CD4-positive, CD25-positive, alpha-beta regulatory T cell (primary cell): ENCODE measurements at regions not wholly inside any gene's neighbourhood (a gene's known extent, or its start where the extent isn't known, plus 50 kb on each side); places are given as distances from the start of the nearest gene placed in this dataset.

Experiments
- ATAC-seq, 2 donors: fragments of 150-1000 bp; cut with Tn5 transposase; one replicate each; pipeline ENCODE4 v1.10.0; 2021; ENCODE audit warnings: low read depth in 2 of 2, moderate number of reproducible peaks in 2 of 2, moderate library complexity in 1 of 2
- DNase-seq, 3 donors: peaks; one replicate each; pipeline versions ENCODE4 v3.0.0 to v3.0.0-alpha.2; 2012 to 2022; ENCODE audit warnings: mixed read lengths in 1 of 3
- H3K27ac ChIP-seq: one replicate; pipeline ENCODE4 v1.7.0; 2013; ENCODE audit warnings: mild to moderate bottlenecking, low read length; ENCODE audit not compliant: insufficient read depth, poor library complexity, severe bottlenecking
- H3K27me3 ChIP-seq: one replicate; pipeline ENCODE4 v1.7.0; 2013; ENCODE audit warnings: low read length; ENCODE audit not compliant: control insufficient read depth, insufficient read depth
- H3K36me3 ChIP-seq: one replicate; pipeline ENCODE4 v1.7.0; 2013; ENCODE audit warnings: mild to moderate bottlenecking, low read length, moderate library complexity; ENCODE audit not compliant: control insufficient read depth, insufficient read depth
- H3K4me1 ChIP-seq: 2 replicates; pipeline ENCODE4 v1.7.0; 2013; ENCODE audit warnings: mild to moderate bottlenecking, low read length; ENCODE audit not compliant: insufficient read depth, control insufficient read depth, poor library complexity, severe bottlenecking
- H3K4me3 ChIP-seq: one replicate; pipeline ENCODE4 v1.7.0; 2013; ENCODE audit warnings: low read depth, mild to moderate bottlenecking, low read length, moderate library complexity
- H3K9me3 ChIP-seq, 2 experiments: 1 replicate in 1 of 2; 2 replicates in 1 of 2; pipeline ENCODE4 v1.7.0; 2013; ENCODE audit warnings: low read length in 2 of 2, mild to moderate bottlenecking in 1 of 2, moderate library complexity in 1 of 2; ENCODE audit not compliant: control insufficient read depth in 2 of 2
- H3K27ac Mint-ChIP-seq, 3 donors: one replicate each; pipeline ENCODE4 v1.8.0; 2020 to 2022; ENCODE audit warnings: mild to moderate bottlenecking in 3 of 3, mixed read lengths in 3 of 3, moderate library complexity in 2 of 3
- H3K27me3 Mint-ChIP-seq: one replicate; pipeline ENCODE4 v1.8.0; 2022; ENCODE audit warnings: mild to moderate bottlenecking, mixed read lengths
- H3K36me3 Mint-ChIP-seq: one replicate; pipeline ENCODE4 v1.8.0; 2020; ENCODE audit warnings: mixed read lengths
- H3K4me1 Mint-ChIP-seq, 4 donors: one replicate each; pipeline ENCODE4 v1.8.0; 2020 to 2022; ENCODE audit warnings: mixed read lengths in 4 of 4, mild to moderate bottlenecking in 1 of 4
- H3K4me3 Mint-ChIP-seq, 4 donors: one replicate each; pipeline ENCODE4 v1.8.0; 2020 to 2022; ENCODE audit warnings: mild to moderate bottlenecking in 4 of 4, mixed read lengths in 4 of 4, moderate library complexity in 3 of 4
- H3K9me3 Mint-ChIP-seq, 7 donors: one replicate each; pipeline ENCODE4 v1.8.0; 2020 to 2022; ENCODE audit warnings: mixed read lengths in 7 of 7, mild to moderate bottlenecking in 3 of 7, moderate library complexity in 2 of 7

GRCh38 chr2:22879009-22879863, 505.7 kb upstream of the KLHL29 start:
- H3K36me3 ChIP-seq, result no peaks in the 10 kb centered on the region
- no peaks in the 10 kb centered on the region for H3K27me3 ChIP-seq
- DNase-seq (no peak), ATAC-seq (no peak)
- Mint-ChIP-seq H3K36me3 (no peaks in the 10 kb centered on the region), H3K27me3 (no peaks in the 10 kb centered on the region), H3K4me3 (no peak overlapping the region), H3K9me3 (peaks cover 0 to 12% (median 3%) of the 10 kb centered on the region in 7 donors), H3K4me1 (no peaks in the 10 kb centered on the region), H3K27ac (no peak overlapping the region)
- H3K4me1 ChIP-seq, result no peaks in the 10 kb centered on the region
- H3K4me3 ChIP-seq, result no peak overlapping the region
- H3K27ac ChIP-seq, result no peak overlapping the region
- no peaks in the 10 kb centered on the region for H3K9me3 ChIP-seq

GRCh38 chr2:22880161-22880560, 504.8 kb upstream of the KLHL29 start:
- peaks cover 0 to 10% (median 2%) of the 10 kb centered on the region in 7 donors for H3K9me3 Mint-ChIP-seq
- no peak overlapping the region for H3K27ac Mint-ChIP-seq
- no peak overlapping the region for H3K4me3 Mint-ChIP-seq
- ATAC-seq (no peak), DNase-seq (no peak)
- H3K36me3 Mint-ChIP-seq, result no peaks in the 10 kb centered on the region
- no peak overlapping the region for H3K27ac ChIP-seq
- H3K27me3 ChIP-seq, result no peaks in the 10 kb centered on the region
- no peaks in the 10 kb centered on the region for H3K4me1 Mint-ChIP-seq
- H3K9me3 ChIP-seq, result no peaks in the 10 kb centered on the region
- H3K4me1 ChIP-seq, result no peaks in the 10 kb centered on the region
- no peaks in the 10 kb centered on the region for H3K27me3 Mint-ChIP-seq
- no peak overlapping the region for H3K4me3 ChIP-seq
- no peaks in the 10 kb centered on the region for H3K36me3 ChIP-seq

GRCh38 chr2:22882011-22882410, 503.0 kb upstream of the KLHL29 start:
- H3K36me3 Mint-ChIP-seq, result no peaks in the 10 kb centered on the region
- no peak overlapping the region for H3K4me3 Mint-ChIP-seq
- Histone ChIP-seq H3K4me3 (no peak overlapping the region), H3K9me3 (no peaks in the 10 kb centered on the region), H3K36me3 (no peaks in the 10 kb centered on the region), H3K27ac (no peak overlapping the region), H3K4me1 (no peaks in the 10 kb centered on the region), H3K27me3 (no peaks in the 10 kb centered on the region)
- H3K27me3 Mint-ChIP-seq, result no peaks in the 10 kb centered on the region
- H3K27ac Mint-ChIP-seq, result no peak overlapping the region
- ATAC-seq (no peak), DNase-seq (no peak)
- H3K9me3 Mint-ChIP-seq, result peaks cover 0 to 10% (median 6%) of the 10 kb centered on the region in 7 donors
- no peaks in the 10 kb centered on the region for H3K4me1 Mint-ChIP-seq

GRCh38 chr2:22882643-22883042, 502.3 kb upstream of the KLHL29 start:
- Histone ChIP-seq H3K9me3 (no peaks in the 10 kb centered on the region), H3K36me3 (no peaks in the 10 kb centered on the region), H3K27ac (no peak overlapping the region), H3K27me3 (no peaks in the 10 kb centered on the region), H3K4me3 (no peak overlapping the region), H3K4me1 (no peaks in the 10 kb centered on the region)
- ATAC-seq (no peak), DNase-seq (no peak)
- H3K27me3 Mint-ChIP-seq, result no peaks in the 10 kb centered on the region
- no peak overlapping the region for H3K27ac Mint-ChIP-seq
- no peaks in the 10 kb centered on the region for H3K36me3 Mint-ChIP-seq
- H3K4me3 Mint-ChIP-seq, result no peak overlapping the region
- no peaks in the 10 kb centered on the region for H3K4me1 Mint-ChIP-seq
- H3K9me3 Mint-ChIP-seq, result peaks cover 0 to 10% (median 6%) of the 10 kb centered on the region in 7 donors

GRCh38 chr2:22883054-22883453, 501.9 kb upstream of the KLHL29 start:
- no peak overlapping the region for H3K27ac ChIP-seq
- H3K4me3 ChIP-seq, result no peak overlapping the region
- ATAC-seq (no peak), DNase-seq (no peak)
- no peaks in the 10 kb centered on the region for H3K4me1 ChIP-seq
- Mint-ChIP-seq H3K9me3 (peaks cover 0 to 10% (median 6%) of the 10 kb centered on the region in 7 donors), H3K4me1 (no peaks in the 10 kb centered on the region), H3K27me3 (no peaks in the 10 kb centered on the region), H3K4me3 (no peak overlapping the region), H3K36me3 (no peaks in the 10 kb centered on the region), H3K27ac (no peak overlapping the region)
- H3K36me3 ChIP-seq, result no peaks in the 10 kb centered on the region
- H3K9me3 ChIP-seq, result no peaks in the 10 kb centered on the region
- no peaks in the 10 kb centered on the region for H3K27me3 ChIP-seq

GRCh38 chr2:22885245-22885644, 499.7 kb upstream of the KLHL29 start:
- no peak for ATAC-seq
- Histone ChIP-seq H3K27ac (no peak overlapping the region), H3K4me3 (no peak overlapping the region), H3K9me3 (no peaks in the 10 kb centered on the region), H3K36me3 (no peaks in the 10 kb centered on the region), H3K27me3 (no peaks in the 10 kb centered on the region), H3K4me1 (no peaks in the 10 kb centered on the region)
- peaks cover 0 to 7% (median 3%) of the 10 kb centered on the region in 7 donors for H3K9me3 Mint-ChIP-seq
- H3K27me3 Mint-ChIP-seq, result no peaks in the 10 kb centered on the region
- H3K36me3 Mint-ChIP-seq, result no peaks in the 10 kb centered on the region
- DNase-seq, result no peak
- H3K4me1 Mint-ChIP-seq, result no peaks in the 10 kb centered on the region
- H3K27ac Mint-ChIP-seq, result no peak overlapping the region
- H3K4me3 Mint-ChIP-seq, result no peak overlapping the region

- no peak overlapping the region for H3K27ac Mint-ChIP-seq
- Histone ChIP-seq H3K4me3 (no peak overlapping the region), H3K4me1 (no peaks in the 10 kb centered on the region), H3K36me3 (no peaks in the 10 kb centered on the region), H3K9me3 (no peaks in the 10 kb centered on the region), H3K27ac (no peak overlapping the region), H3K27me3 (no peaks in the 10 kb centered on the region)
- peaks cover 0 to 7% (median 3%) of the 10 kb centered on the region in 7 donors for H3K9me3 Mint-ChIP-seq
- ATAC-seq (no peak), DNase-seq (no peak)
- no peak overlapping the region for H3K4me3 Mint-ChIP-seq
- no peaks in the 10 kb centered on the region for H3K36me3 Mint-ChIP-seq
- H3K4me1 Mint-ChIP-seq, result no peaks in the 10 kb centered on the region
- H3K27me3 Mint-ChIP-seq, result no peaks in the 10 kb centered on the region
These were observed 497.6 kb upstream of the KLHL29 start for GRCh38 chr2:22887426-22887825.

GRCh38 chr2:22887845-22888244, 497.1 kb upstream of the KLHL29 start:
- no peaks in the 10 kb centered on the region for H3K36me3 ChIP-seq
- no peak for DNase-seq
- no peaks in the 10 kb centered on the region for H3K27me3 ChIP-seq
- H3K36me3 Mint-ChIP-seq, result no peaks in the 10 kb centered on the region
- H3K4me1 ChIP-seq, result no peaks in the 10 kb centered on the region
- peaks cover 0 to 7% (median 3%) of the 10 kb centered on the region in 7 donors for H3K9me3 Mint-ChIP-seq
- H3K4me3 Mint-ChIP-seq, result no peak overlapping the region
- H3K4me3 ChIP-seq, result no peak overlapping the region
- H3K27me3 Mint-ChIP-seq, result no peaks in the 10 kb centered on the region
- no peak for ATAC-seq
- no peaks in the 10 kb centered on the region for H3K9me3 ChIP-seq
- H3K27ac Mint-ChIP-seq, result no peak overlapping the region
- no peak overlapping the region for H3K27ac ChIP-seq
- no peaks in the 10 kb centered on the region for H3K4me1 Mint-ChIP-seq
